ENCODE measurements at regions not wholly inside any gene's neighbourhood (a gene's known extent, or its start where the extent isn't known, plus 50 kb on each side); places are given as distances from the start of the nearest gene placed in this dataset.

DNA sequence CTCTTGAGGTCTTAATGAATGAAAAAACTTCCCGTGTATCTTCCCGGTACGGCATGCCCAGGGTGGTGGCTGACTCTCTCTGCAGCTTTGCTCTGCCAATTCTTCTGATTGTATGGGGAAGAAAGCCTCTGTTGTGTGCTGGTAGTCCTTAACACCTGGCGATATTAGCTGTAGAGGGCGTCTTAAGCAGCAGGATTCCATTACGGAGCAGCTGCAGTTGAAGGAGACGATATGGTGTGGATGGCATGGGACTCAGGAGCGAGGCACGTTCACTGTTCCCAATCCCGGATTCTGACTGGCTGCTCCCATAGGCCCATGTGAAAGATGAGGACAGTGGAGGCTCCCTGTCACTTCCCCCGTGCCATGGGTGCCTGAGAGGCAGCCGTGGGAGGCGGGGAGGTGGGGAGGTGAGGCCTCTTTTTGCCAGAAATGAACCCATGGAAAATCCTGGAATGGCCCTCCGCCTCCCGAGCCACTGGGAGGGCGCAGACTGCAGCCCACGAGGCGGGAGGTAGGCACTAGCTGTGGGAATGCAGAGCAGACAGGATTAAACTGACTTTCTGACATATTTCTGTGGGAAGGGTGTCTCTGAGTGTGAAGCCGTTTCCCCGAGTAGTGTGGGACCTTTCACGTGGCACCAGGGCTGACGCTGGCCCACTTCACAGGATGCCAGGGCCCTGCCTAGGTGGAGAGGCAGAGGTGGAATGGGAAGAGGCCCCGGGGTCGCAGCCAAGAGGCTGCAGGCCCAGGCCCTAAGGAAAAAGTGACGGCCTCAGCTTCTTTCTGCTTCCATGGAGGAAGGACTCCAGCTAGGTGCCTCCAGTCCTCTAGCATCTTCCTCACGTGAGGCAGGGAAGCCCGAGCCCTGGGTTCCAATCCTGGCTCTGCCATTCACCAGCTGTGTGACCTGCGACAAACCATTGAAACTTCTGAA is 121.4 kb upstream of the CD82 start:
- TF ChIP-seq CTCF (conservative IDR thresholded peaks at IDR 0.05) (no peak), ZFX (IDR thresholded peaks at IDR 0.05) (no peak)

Data from C4-2B (cell line).